ENCODE measurements at regions not wholly inside any gene's neighbourhood (a gene's known extent, or its start where the extent isn't known, plus 50 kb on each side); places are given as distances from the start of the nearest gene placed in this dataset.

DNA sequence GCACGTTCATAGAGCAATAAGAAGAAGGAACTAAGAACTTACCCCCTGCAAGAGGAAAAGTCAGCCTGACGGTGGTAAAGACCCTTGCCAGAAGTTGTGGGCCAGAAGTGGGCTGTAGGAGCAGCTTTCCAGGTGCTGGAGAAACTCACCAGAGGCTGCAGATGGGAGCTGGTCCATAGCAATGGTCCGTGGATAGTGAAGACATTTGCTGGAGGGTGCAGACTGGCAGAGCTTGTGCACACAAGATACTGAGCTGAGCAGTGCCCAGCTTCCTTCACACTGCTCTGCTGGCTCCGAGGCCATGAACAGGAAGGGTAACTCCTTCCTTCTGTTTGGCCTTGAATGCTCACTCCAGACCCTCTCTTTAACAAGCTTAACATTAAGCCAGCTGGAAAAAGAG is 149.8 kb upstream of the BNIP2 start:
- POLR2A ChIA-PET: no interaction called here
- CTCF ChIA-PET: no interaction called here

- POLR2A ChIA-PET: no interaction called here
- CTCF ChIA-PET: no interaction called here
These were observed 146.7 kb upstream of the BNIP2 start for GRCh38 chr15:59835776-59836175.

DNA sequence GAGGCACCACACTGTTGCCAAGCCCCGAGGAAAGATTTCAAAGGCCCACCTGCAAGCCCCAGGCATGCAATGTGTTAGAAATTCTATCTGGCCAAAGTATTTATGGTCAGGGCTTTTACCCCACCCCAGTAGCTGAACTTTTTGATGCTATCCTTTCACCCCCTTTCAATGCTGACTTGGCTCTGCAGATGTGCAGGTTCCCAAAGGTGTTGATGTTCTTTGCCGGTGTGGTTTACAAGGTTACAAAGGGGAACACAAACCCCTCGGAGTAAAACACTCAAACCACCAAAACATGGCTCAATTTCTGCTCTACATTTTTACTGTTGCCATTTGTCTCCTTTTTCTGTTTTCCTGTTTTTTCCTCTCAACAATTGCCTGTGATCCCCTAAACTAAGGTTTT is 145.4 kb upstream of the BNIP2 start:
- POLR2A ChIA-PET: no interaction called here
- CTCF ChIA-PET: no interaction called here

DNA sequence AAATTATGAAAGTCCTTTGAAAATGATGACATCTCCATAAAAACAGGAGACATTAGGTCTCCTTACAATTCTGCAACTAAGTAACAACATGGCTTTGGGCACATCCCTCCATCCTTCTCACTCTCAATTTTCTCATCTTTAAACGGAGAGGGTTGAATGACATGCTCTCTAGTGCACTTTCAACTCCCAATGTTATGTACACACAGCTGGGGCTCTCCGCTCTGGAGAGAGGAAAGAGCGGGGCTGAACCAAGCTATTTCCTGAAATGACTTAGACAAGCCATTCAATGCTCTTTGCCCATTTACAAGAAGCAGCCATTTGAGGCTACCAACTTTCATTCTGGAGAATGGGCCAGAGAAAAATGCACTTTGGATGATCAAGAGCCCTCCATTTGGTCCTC is 144.2 kb upstream of the BNIP2 start:
- POLR2A ChIA-PET: no interaction called here
- CTCF ChIA-PET: no interaction called here

GRCh38 chr15:59830873-59831272 is 141.8 kb upstream of the BNIP2 start:
- ChIA-PET CTCF (interaction anchor here (1.7 kb wide), 1 partner anchor 106 kb away, joined by 4 read pairs; no protein-coding TSS in a partner anchor), POLR2A (interaction anchor here (0.7 kb wide), 1 partner anchor 1610 kb away, joined by 7 read pairs; no protein-coding TSS in a partner anchor)

DNA sequence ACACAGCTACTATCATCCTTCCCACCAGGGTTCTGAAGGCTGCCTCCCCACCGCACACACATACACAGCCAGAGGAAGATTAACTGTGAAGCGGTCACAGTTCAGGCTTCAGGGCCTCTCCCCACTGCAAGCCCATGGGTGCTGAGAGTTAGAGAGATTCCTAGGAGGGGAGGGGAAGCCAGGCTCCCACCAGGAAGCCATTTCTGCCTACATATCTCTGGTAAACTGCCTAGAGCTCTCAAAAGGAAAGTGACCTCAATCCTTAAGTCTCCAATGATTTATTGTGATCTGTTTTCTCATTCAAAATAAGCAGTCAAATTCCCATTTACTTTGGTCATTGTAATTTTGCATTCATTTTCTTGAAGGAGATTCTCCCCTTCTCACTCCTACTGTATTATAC is 141.0 kb upstream of the BNIP2 start:
- CTCF ChIA-PET: interaction anchor here (1.7 kb wide), 1 partner anchor 105 kb away, joined by 4 read pairs; no protein-coding TSS in a partner anchor
- POLR2A ChIA-PET: no interaction called here

- ChIA-PET CTCF (no interaction called here), POLR2A (no interaction called here)
These were observed 139.7 kb upstream of the BNIP2 start for GRCh38 chr15:59828861-59829260.

DNA sequence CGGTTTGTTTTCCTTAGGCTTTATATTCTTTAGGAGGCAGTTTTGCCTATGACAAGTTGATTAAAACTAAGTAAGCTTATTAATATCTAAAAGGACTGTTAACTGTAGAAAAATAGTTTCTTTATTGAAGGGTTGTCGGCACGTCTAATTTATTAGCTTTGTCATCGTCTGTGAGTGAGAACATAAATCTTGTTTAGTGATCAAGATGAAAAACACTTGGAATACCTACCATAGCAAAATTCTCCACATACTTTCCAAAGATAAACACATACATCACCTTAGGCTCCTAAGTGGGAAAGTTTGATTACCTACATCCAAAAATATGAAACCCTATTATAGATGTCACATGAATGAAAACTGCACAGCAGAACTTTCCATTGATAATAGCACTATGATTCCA is 139.1 kb upstream of the BNIP2 start:
- ChIA-PET CTCF (no interaction called here), POLR2A (no interaction called here)

DNA sequence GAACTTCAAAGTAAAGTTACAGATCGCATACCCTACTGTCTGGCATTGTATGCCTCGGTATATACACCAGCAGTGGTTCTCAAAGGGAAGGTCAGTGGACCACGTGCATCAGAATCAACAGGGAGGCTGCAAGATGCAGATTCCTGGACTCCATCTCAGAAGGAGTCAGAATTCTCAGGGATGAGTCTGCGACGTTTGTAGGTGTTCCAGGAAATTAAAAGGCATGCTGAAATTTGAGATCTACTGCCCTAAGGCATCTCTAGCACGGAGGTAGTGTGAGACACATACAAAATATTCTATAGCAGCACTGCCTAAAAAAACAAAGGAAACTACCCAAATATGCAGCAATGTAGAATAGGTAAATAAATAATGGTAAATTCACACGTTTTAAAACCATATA is 136.8 kb upstream of the BNIP2 start:
- ChIA-PET POLR2A (no interaction called here), CTCF (no interaction called here)

GRCh38 chr15:59821286-59821685 is 132.2 kb upstream of the BNIP2 start:
- POLR2A ChIA-PET: no interaction called here
- CTCF ChIA-PET: no interaction called here

DNA sequence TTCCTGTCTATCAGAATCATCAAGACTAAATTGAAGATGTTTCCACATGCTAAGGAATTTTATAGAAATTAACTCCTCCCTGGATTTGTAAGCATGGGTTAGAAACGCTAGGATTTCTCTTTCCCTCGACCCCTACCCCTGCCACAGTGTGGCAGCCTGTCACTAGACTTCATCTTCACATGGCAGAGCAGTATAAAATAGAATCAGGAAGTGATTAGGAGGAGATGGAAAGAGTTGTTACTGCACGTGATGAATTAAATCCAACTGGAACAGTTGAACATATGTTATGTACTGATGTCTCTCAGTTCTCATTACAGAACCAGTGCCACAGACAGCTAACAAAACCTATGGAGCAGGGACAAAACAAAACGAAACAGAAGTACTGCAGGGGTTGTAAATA is 130.0 kb upstream of the BNIP2 start:
- CTCF ChIA-PET: no interaction called here
- POLR2A ChIA-PET: no interaction called here

DNA sequence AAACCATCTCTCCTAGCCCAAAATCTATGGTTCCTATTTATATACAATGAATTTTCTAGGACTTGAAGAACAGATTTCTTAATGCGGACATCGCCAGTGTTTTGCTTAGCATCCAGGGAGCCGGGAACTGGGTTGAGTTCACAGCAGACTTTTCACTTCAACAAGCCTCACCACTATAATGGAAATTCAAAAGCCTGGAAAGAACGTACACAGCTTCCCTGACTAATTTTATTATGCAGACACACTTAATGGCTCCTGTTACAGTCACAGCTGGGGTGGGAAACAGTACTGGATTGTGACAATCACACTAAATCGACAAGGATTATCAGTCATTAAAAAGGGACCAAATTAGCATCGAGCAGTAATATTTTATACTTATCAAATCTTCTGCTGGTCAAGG is 129.2 kb upstream of the BNIP2 start:
- ChIA-PET POLR2A (no interaction called here), CTCF (no interaction called here)

DNA sequence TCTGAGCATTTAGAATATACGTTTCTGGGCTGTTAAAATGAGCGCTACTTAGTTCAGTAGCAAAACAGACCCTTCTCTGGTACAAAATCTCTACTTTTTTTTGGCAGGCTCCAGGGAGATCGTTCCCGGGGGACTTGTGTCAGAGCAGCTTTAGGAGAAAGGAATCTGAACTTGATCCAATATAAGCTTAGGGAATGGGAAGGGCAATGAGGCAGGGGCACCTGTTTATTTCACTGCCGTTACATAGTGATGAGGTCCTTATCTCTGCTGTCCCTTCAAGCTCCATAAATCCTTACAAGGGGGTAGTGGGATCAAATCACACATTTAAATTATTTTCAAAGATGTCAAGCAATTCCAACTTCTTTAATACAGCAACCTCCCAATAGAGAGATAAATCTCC is 128.7 kb upstream of the BNIP2 start:
- ChIA-PET POLR2A (no interaction called here), CTCF (no interaction called here)

- POLR2A ChIA-PET: no interaction called here
- CTCF ChIA-PET: no interaction called here
These were observed 127.9 kb upstream of the BNIP2 start for GRCh38 chr15:59817053-59817452.

- ChIA-PET CTCF (no interaction called here), POLR2A (no interaction called here)
These were observed 125.3 kb upstream of the BNIP2 start for GRCh38 chr15:59814409-59814808.

- POLR2A ChIA-PET: no interaction called here
- CTCF ChIA-PET: interaction anchor here (1.1 to 1.6 kb wide), 2 partner anchors 9 to 16 kb away, joined by 3 to 5 read pairs; no protein-coding TSS in a partner anchor
These were observed 123.8 kb upstream of the BNIP2 start for GRCh38 chr15:59812889-59813288.

DNA sequence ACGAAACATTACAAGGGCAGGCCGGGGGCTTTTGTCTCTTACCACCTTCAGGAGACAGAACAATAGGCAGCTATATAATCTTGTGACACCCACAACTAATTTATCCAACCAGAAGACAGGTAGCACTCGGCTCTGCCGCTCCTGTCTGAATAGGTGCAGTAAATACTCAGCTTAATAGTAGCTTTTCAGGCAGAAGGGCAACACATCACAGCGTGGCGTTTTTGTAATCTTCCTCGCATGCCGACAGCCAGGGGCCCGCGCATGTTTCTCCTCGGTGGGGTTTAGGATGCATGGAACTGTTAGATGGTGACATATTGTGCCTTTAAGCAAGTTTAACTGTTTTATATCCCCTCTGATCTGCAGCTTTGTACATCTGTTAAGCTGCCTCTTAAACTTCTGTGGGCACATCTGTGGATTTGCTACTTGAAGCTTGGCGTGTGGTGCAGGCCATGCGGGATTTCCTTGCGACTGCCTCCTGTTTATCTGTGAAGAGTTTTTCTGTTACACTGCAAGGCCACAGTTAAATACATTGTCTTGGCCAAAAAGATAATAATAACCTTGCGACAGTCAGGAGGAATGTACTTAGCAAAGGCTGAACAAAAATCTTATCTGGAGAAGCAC is 123.2 kb upstream of the BNIP2 start:
- ChIA-PET CTCF (interaction anchor here (1.6 kb wide), 1 partner anchor 15 kb away, joined by 3 read pairs; no protein-coding TSS in a partner anchor), POLR2A (no interaction called here)

DNA sequence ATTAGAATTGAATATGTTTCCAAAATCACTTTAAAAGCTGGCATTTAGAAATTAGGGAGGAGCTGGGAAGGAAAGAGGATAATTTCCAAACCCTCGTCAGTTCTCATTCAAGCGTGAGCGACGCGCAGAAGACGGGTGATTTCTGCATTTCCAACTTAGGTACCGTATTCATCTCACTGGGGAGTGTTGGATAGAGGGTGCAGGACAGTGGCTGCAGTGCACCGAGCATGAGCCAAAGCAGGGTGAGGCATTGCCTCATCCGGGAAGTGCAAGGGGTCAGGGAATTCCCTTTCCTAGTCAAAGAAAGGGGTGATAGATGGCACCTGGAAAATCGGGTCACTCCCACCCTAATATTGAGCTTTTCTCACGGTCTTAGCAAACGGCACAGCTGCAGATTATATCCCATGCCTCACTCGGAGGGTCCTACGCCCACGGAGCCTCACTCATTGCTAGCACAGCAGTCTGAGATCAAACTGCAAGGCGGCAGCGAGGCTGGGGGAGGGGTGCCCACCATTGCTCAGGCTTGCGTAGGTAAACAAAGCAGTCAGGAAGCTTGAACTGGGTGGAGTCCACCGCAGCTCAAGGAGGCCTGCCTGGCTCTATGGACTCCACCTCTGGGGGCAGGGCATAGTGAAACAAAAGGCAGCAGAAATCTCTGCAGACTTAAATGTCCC is 114.3 kb upstream of the BNIP2 start:
- POLR2A ChIA-PET: interaction anchor here (0.7 kb wide), 1 partner anchor 717 kb away, joined by 3 read pairs; no protein-coding TSS in a partner anchor
- CTCF ChIA-PET: interaction anchor here (2.3 kb wide), 1 partner anchor 10 kb away, joined by 5 read pairs; no protein-coding TSS in a partner anchor

DNA sequence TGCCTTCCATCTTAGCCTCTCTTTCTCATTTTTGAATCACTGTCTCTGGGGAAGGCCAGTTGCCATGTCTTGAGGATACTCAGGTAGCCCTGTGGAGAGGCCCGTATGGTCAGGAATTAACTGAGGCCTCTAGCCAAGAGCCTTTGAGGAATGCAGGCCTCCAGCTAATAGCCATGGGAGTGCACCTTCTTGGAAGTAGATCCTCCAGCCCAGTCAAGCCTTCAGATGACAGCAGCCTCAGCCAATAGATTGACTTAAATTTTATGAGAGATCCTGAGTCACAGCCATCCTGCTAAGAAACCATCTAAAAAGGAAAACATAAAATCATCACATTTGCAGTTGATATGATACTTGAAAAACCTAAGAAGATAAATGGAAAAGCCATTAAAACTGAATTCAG is 112.5 kb upstream of the BNIP2 start:
- POLR2A ChIA-PET: no interaction called here

DNA sequence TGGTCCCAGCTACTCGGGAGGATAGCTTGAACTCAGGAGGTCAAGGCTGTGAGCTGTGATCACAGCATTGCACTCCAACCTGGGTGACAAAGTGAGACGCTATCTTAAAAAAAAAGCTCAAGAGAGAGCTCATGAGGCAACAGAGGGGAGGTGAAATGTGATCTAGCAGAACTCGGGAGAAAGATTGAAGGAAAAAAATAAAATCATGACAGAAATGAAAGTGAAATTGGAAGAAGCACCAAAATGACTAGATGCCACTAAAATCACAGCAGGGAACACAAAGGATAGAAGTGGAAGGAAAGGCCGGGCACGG is 109.4 kb upstream of the BNIP2 start:
- POLR2A ChIA-PET: no interaction called here

More for the DNA sequence above, 112.5 kb upstream of the BNIP2 start:
- CTCF ChIA-PET: no interaction called here

GRCh38 chr15:59797756-59798604 is 108.9 kb upstream of the BNIP2 start:
- POLR2A ChIA-PET: no interaction called here
- CTCF ChIA-PET: interaction anchor here (0.6 to 1.7 kb wide), 2 partner anchors 14 to 43 kb away, joined by 3 read pairs; no protein-coding TSS in a partner anchor

More for the DNA sequence above, 109.4 kb upstream of the BNIP2 start:
- CTCF ChIA-PET: no interaction called here

Data from activated CD8-positive, alpha-beta memory T cell treated with anti-CD3 and anti-CD28 coated beads for 36 hours (primary cell).